GM19043 (cell line): ENCODE measurements at regions not wholly inside any gene's neighbourhood (a gene's known extent, or its start where the extent isn't known, plus 50 kb on each side); places are given as distances from the start of the nearest gene placed in this dataset.

Experiments used
- ATAC-seq: cut with Tn5 transposase; IDR thresholded peaks from one replicate; pipeline ENCODE4 v1.9.1; 2021; ENCODE audit warnings: low read depth; ENCODE audit not compliant: unreplicated experiment

GRCh38 chr10:105352281-105352680 lies 711.2 kb downstream of the SORCS3 start:
- ATAC-seq = no peak

- ATAC-seq = no peak
Measured at GRCh38 chr10:105351187-105351586, 710.1 kb downstream of the SORCS3 start.

- no peak for ATAC-seq
Measured at GRCh38 chr10:105347487-105347886, 706.4 kb downstream of the SORCS3 start.

- no peak for ATAC-seq
Measured at GRCh38 chr10:105342606-105343005, 701.5 kb downstream of the SORCS3 start.

- no peak for ATAC-seq
Measured at GRCh38 chr10:105339669-105340068, 698.6 kb downstream of the SORCS3 start.

GRCh38 chr10:105328503-105329133 lies 687.5 kb downstream of the SORCS3 start:
- no peak for ATAC-seq
